HEK293 (cell line): ENCODE measurements at regions not wholly inside any gene's neighbourhood (a gene's known extent, or its start where the extent isn't known, plus 50 kb on each side); places are given as distances from the start of the nearest gene placed in this dataset.

Experiments
- CTCF ChIA-PET: fragments of 350-600 bp; formaldehyde crosslinking; extraction: SDS; loops from one replicate; lab custom pipeline; 2021; ENCODE audit warnings: antibody characterized with exemption; lab: Yijun Ruan, JAX
- POLR2A ChIA-PET: fragments of 300-600 bp; formaldehyde crosslinking; extraction: SDS; loops from one replicate; lab custom pipeline; 2020; ENCODE audit warnings: antibody characterized with exemption, inconsistent platforms; lab: Yijun Ruan, JAX
- H3K27ac ChIP-seq: fragments of 200-500 bp; sonication (Bioruptor generic); 2 replicates; pipeline ENCODE4 v1.5.1; 2014; ENCODE audit warnings: low read depth, low read length, control low read depth, inconsistent platforms; ENCODE audit errors: extremely low read depth
- H3K36me3 ChIP-seq, 2 experiments: fragments of 200-500 bp in 1 of 2; sonication (Bioruptor generic) in 1 of 2; 1 replicate in 1 of 2; 2 replicates in 1 of 2; pipeline ENCODE4 v1.5.1; 2014 to 2017; ENCODE audit warnings: inconsistent platforms in 2 of 2, low read length in 2 of 2; ENCODE audit not compliant: control insufficient read depth in 2 of 2, insufficient read depth in 1 of 2
- H3K4me1 ChIP-seq: fragments of 200-500 bp; sonication (Bioruptor generic); 2 replicates; pipeline ENCODE4 v1.5.1; 2014; ENCODE audit warnings: mild to moderate bottlenecking, low read length, inconsistent platforms; ENCODE audit not compliant: control insufficient read depth, insufficient read depth
- H3K4me3 ChIP-seq: 2 replicates; pipeline ENCODE4 v1.5.1; 2011; ENCODE audit warnings: low read depth, mild to moderate bottlenecking, control low read depth, low read length, moderate library complexity
- H3K9me3 ChIP-seq: fragments of 200-500 bp; sonication (Bioruptor generic); 2 replicates; pipeline ENCODE4 v1.5.1; 2014; ENCODE audit warnings: low read depth, low read length, inconsistent platforms; ENCODE audit not compliant: control insufficient read depth, insufficient read depth
- BCL11A ChIP-seq: fragments of 450-650 bp; formaldehyde crosslinking; IDR thresholded peaks from 2 replicates; pipeline ENCODE4 v1.5.1; 2016; ENCODE audit warnings: low read depth, missing biosample characterization, missing genetic modification characterization
- KLF16 ChIP-seq: fragments of 450-650 bp; formaldehyde crosslinking; IDR thresholded peaks from 2 replicates; pipeline ENCODE4 v1.5.1; 2017; ENCODE audit warnings: missing biosample characterization, missing genetic modification characterization
- SP3 ChIP-seq: fragments of 450-650 bp; formaldehyde crosslinking; IDR thresholded peaks from 2 replicates; pipeline ENCODE4 v1.5.1; 2016; ENCODE audit warnings: missing biosample characterization, missing genetic modification characterization
- ZBTB48 ChIP-seq: fragments of 450-650 bp; formaldehyde crosslinking; IDR thresholded peaks from 2 replicates; pipeline ENCODE4 v1.5.1; 2016; ENCODE audit warnings: missing biosample characterization, missing genetic modification characterization
- ZFP69B ChIP-seq: fragments of 450-650 bp; formaldehyde crosslinking; IDR thresholded peaks from 2 replicates; pipeline ENCODE4 v1.5.1; 2016; ENCODE audit warnings: missing biosample characterization, missing genetic modification characterization
- ZNF571 ChIP-seq: fragments of 450-650 bp; formaldehyde crosslinking; IDR thresholded peaks from 2 replicates; pipeline ENCODE4 v1.5.0; 2017; ENCODE audit warnings: missing biosample characterization, missing genetic modification characterization
- ZNF585B ChIP-seq: fragments of 450-650 bp; formaldehyde crosslinking; IDR thresholded peaks from 2 replicates; pipeline ENCODE4 v1.5.1; 2016; ENCODE audit warnings: missing biosample characterization, missing genetic modification characterization
- ZNF654 ChIP-seq: fragments of 450-650 bp; formaldehyde crosslinking; IDR thresholded peaks from 2 replicates; pipeline ENCODE4 v1.5.1; 2016; ENCODE audit warnings: low read depth, missing biosample characterization, missing genetic modification characterization
- TF ChIP-seq, protein P1 (sequence below): fragments of 450-650 bp; formaldehyde crosslinking; IDR thresholded peaks from 2 replicates; pipeline ENCODE4 v1.5.0; 2017; ENCODE audit warnings: missing biosample characterization, missing genetic modification characterization, borderline replicate concordance
- TF ChIP-seq, protein P2 (sequence below): fragments of 450-650 bp; formaldehyde crosslinking; IDR thresholded peaks from 2 replicates; pipeline ENCODE4 v1.5.1; 2016; ENCODE audit warnings: missing biosample characterization, missing genetic modification characterization
- TF ChIP-seq, protein P3 (sequence below): fragments of 450-650 bp; formaldehyde crosslinking; IDR thresholded peaks from 2 replicates; pipeline ENCODE4 v1.5.1; 2016; ENCODE audit warnings: missing biosample characterization, missing genetic modification characterization
- TF ChIP-seq, protein P4 (sequence below): fragments of 450-650 bp; formaldehyde crosslinking; IDR thresholded peaks from 2 replicates; pipeline ENCODE4 v1.5.1; 2017; ENCODE audit warnings: missing biosample characterization, missing genetic modification characterization
- TF ChIP-seq, protein P5 (sequence below): fragments of 450-650 bp; formaldehyde crosslinking; IDR thresholded peaks from 2 replicates; pipeline ENCODE4 v1.5.1; 2016; ENCODE audit warnings: missing biosample characterization, missing genetic modification characterization

DNA sequence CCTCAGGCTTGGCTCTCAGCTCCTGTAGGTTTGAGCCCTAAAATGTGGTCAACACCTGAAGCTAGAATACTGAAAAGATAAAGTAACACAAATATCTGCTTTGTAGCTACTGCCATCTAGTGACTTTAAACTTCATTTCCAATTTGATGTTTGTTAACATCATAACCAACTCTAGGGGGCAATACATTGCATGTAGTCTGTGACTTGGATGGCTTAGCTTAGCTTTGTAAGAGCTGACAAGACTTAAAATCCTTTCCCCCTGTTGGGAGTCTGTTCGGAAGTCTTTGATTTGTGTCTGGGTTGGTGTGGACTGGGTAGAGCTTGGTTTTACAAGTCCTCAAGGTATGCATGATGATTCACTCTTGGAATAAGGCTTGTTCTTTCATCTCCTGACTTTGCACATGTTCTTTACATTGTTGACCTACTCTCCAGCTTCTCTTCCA lies 51.7 kb downstream of the SCN11A start:
- Histone ChIP-seq H3K9me3 (no peaks in the 10 kb centered on the region), H3K4me1 (no peaks in the 10 kb centered on the region), H3K4me3 (no peak overlapping the region), H3K27ac (no peak overlapping the region), H3K36me3 (no peaks in the 10 kb centered on the region)
- CTCF ChIA-PET = interaction anchor here (0.5 to 2.5 kb wide), 52 partner anchors 9 to 1026 kb away, joined by 3 to 21 read pairs (median 4); no protein-coding TSS in a partner anchor
- POLR2A ChIA-PET = no interaction called here
- TF ChIP-seq ZNF654 (tag by site-specific recombination) = peak; percentile 93
- TF ChIP-seq, protein P1, sequence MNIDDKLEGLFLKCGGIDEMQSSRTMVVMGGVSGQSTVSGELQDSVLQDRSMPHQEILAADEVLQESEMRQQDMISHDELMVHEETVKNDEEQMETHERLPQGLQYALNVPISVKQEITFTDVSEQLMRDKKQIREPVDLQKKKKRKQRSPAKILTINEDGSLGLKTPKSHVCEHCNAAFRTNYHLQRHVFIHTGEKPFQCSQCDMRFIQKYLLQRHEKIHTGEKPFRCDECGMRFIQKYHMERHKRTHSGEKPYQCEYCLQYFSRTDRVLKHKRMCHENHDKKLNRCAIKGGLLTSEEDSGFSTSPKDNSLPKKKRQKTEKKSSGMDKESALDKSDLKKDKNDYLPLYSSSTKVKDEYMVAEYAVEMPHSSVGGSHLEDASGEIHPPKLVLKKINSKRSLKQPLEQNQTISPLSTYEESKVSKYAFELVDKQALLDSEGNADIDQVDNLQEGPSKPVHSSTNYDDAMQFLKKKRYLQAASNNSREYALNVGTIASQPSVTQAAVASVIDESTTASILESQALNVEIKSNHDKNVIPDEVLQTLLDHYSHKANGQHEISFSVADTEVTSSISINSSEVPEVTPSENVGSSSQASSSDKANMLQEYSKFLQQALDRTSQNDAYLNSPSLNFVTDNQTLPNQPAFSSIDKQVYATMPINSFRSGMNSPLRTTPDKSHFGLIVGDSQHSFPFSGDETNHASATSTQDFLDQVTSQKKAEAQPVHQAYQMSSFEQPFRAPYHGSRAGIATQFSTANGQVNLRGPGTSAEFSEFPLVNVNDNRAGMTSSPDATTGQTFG = no peak
- TF ChIP-seq, protein P2, sequence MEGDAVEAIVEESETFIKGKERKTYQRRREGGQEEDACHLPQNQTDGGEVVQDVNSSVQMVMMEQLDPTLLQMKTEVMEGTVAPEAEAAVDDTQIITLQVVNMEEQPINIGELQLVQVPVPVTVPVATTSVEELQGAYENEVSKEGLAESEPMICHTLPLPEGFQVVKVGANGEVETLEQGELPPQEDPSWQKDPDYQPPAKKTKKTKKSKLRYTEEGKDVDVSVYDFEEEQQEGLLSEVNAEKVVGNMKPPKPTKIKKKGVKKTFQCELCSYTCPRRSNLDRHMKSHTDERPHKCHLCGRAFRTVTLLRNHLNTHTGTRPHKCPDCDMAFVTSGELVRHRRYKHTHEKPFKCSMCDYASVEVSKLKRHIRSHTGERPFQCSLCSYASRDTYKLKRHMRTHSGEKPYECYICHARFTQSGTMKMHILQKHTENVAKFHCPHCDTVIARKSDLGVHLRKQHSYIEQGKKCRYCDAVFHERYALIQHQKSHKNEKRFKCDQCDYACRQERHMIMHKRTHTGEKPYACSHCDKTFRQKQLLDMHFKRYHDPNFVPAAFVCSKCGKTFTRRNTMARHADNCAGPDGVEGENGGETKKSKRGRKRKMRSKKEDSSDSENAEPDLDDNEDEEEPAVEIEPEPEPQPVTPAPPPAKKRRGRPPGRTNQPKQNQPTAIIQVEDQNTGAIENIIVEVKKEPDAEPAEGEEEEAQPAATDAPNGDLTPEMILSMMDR = peak; percentile 52; the same call in 1 of the 2 replicates

DNA sequence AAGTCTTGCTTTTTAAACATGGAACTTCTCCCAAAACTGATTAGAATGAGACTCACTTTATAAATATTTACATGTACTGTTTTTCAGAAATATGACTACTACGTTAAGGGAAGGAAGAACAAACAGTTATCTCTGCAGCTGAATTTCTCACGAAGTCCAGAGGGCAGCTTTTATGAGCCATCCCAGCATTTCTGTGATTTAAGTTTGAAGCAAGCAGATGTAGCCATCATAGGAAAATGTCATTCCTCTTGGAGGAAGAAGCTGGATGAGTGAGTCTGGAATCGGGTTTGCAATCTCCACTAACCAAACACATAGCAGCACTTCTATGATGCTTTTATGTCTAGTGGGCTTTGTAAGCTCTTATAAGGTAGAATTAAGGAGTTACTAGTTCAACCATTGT lies 53.7 kb downstream of the SCN11A start:
- Histone ChIP-seq H3K36me3 (no peaks in the 10 kb centered on the region), H3K4me1 (no peaks in the 10 kb centered on the region), H3K27ac (no peak overlapping the region), H3K9me3 (no peaks in the 10 kb centered on the region), H3K4me3 (no peak overlapping the region)
- ChIA-PET POLR2A (no interaction called here), CTCF (interaction anchor here (0.5 to 2.3 kb wide), 2 partner anchors 24 to 477 kb away, joined by 3 to 20 read pairs; no protein-coding TSS in a partner anchor)
- TF ChIP-seq, protein P3, sequence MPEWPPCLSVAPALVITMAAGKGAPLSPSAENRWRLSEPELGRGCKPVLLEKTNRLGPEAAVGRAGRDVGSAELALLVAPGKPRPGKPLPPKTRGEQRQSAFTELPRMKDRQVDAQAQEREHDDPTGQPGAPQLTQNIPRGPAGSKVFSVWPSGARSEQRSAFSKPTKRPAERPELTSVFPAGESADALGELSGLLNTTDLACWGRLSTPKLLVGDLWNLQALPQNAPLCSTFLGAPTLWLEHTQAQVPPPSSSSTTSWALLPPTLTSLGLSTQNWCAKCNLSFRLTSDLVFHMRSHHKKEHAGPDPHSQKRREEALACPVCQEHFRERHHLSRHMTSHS (tag by site-specific recombination) = no peak
- TF ChIP-seq SP3 (tag by site-specific recombination) = no peak
- TF ChIP-seq BCL11A (tag by site-specific recombination) = no peak
- TF ChIP-seq ZFP69B (tag by site-specific recombination) = no peak
- TF ChIP-seq ZNF654 (tag by site-specific recombination) = no peak
- TF ChIP-seq, protein P4, sequence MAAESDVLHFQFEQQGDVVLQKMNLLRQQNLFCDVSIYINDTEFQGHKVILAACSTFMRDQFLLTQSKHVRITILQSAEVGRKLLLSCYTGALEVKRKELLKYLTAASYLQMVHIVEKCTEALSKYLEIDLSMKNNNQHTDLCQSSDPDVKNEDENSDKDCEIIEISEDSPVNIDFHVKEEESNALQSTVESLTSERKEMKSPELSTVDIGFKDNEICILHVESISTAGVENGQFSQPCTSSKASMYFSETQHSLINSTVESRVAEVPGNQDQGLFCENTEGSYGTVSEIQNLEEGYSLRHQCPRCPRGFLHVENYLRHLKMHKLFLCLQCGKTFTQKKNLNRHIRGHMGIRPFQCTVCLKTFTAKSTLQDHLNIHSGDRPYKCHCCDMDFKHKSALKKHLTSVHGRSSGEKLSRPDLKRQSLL = no peak
- no peak for TF ChIP-seq KLF16 (tag by site-specific recombination)
- no peak for TF ChIP-seq ZBTB48 (tag by site-specific recombination)
- TF ChIP-seq ZNF585B (tag by site-specific recombination) = no peak
- no peak for TF ChIP-seq ZNF571 (tag by site-specific recombination)
- TF ChIP-seq, protein P5, sequence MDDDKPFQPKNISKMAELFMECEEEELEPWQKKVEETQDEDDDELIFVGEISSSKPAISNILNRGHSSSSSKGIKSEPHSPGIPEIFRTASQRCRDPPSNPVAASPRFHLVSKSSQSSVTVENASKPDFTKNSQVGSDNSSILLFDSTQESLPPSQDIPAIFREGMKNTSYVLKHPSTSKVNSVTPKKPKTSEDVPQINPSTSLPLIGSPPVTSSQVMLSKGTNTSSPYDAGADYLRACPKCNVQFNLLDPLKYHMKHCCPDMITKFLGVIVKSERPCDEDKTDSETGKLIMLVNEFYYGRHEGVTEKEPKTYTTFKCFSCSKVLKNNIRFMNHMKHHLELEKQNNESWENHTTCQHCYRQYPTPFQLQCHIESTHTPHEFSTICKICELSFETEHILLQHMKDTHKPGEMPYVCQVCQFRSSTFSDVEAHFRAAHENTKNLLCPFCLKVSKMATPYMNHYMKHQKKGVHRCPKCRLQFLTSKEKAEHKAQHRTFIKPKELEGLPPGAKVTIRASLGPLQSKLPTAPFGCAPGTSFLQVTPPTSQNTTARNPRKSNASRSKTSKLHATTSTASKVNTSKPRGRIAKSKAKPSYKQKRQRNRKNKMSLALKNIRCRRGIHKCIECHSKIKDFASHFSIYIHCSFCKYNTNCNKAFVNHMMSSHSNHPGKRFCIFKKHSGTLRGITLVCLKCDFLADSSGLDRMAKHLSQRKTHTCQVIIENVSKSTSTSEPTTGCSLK (tag by site-specific recombination) = no peak
